Dedifferentiated amniotic fluid mesenchymal stem cell (primary cell): ENCODE measurements at regions not wholly inside any gene's neighbourhood (a gene's known extent, or its start where the extent isn't known, plus 50 kb on each side); places are given as distances from the start of the nearest gene placed in this dataset.
"Not testable (repeated sequence)": the region's sequence is repeated elsewhere in the genome, so short reads cannot be mapped to it uniquely, and the experiment has no call there.

Experiments
- DNase-seq: peaks from one replicate; pipeline ENCODE4 v3.0.0-alpha.2; 2016; ENCODE audit errors: extremely low spot score

DNA sequence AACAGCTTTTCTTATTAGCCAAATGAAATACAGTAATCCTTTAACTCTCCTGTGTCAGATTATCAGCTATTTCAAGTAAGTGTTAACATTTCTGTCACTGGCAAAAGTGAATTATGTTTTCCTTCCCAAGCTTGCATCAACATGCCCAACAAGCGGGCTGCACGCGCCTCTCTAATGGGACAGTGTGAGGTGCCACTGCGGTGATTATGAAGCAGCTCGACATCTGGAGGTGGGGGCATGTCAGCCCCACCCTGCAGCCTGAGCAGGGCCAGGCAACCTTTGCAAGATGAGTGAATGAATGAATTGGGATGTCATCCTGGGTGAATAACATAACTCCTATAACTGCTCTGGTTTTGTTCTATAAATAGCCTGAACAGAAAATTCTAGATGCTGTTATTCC, 301.4 kb downstream of the ZNF326 start:
- DNase-seq, result no peak

DNA sequence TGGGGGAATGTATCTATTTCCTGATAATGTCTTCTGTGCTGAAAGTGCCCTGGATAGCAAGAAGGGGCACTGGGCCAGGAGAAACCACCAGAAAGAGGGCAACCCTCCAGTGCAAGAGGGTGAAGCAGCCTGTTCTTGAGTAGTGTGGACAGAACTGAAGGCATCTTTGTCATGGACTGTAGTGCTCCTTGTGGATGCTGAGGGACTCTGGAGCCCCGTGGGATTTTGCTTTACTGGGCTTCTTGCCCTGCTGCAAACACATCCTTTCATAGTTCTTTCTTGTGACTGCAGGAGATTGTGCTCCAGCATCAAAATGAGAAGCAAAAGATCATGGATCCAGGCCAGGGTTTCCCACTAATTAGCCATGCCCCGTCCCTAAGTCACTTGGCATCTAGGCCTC, 300.6 kb downstream of the ZNF326 start:
- DNase-seq, result no peak

DNA sequence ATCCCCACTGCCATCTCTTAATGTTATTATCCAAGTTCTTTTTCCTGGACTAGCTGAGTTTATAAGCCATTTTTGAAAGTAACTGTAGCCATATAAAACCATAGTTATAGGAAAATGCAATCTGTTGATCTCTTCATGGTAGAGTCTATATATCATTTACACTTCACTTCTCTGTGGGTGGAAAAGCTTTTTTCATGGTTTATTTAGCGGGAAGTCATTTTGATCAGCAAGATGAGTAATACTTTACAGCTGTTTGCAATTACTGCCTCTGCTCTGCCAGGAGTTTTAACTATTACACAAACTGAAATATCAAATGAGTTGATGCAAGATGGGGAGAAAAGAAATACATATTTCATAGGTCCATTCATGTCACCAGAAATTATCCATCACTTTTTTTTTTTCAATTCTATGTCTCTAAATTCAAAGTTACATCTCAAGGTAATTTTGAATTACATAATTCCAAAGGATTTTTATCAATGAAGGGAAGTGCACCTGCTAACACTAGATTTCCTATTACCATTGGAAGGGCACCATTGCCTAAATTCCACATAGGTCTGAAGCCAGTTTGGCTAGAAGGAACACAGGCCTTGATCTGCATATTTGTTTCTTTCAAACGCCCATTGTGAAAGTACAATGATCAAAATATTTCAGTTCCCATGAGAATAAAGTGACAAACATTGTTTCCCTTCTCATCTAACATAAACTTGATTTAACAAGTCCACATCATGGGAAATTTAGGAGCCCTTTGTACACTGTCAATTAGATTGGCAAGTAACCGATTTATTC, 296.7 kb downstream of the ZNF326 start:
- no peak for DNase-seq

DNA sequence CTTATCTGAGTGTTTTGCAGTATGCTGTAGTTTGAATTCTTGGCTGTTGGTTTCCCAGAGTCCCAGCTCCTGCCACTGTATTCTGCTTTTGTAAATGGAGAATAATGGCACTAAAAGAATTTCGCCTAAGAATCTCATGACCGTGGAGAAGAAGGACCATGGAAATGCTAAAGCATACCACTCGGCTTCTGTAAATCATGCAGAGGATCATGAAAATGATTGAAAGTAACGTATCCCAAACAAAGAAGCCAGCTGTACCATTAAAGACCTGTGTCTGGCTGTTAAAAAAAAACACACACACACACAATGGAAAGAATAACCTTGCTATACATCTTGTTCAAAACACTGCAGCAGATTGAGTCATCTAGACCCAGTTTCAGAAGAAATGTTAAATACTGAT, 287.9 kb downstream of the ZNF326 start:
- DNase-seq, result no peak

DNA sequence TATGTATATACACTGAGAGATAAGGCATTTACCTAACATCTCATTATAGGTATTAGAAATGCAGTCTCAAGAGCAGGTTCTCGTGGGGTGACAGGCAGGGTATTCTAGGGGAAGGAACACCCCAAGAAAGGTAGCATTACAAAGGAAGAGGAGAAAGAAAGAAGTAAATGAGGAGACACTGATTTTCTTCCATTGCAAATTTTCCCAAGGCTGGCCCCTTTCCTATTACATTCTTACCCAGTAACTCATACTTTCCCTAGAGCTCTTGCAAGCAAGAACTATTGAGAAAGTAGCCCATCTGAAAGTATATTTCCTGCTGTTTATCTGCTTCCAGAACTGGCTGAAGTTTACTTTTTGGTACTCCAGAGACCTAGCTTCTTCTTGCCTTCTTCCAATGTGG, 287.0 kb downstream of the ZNF326 start:
- not testable (repeated sequence) for DNase-seq

DNA sequence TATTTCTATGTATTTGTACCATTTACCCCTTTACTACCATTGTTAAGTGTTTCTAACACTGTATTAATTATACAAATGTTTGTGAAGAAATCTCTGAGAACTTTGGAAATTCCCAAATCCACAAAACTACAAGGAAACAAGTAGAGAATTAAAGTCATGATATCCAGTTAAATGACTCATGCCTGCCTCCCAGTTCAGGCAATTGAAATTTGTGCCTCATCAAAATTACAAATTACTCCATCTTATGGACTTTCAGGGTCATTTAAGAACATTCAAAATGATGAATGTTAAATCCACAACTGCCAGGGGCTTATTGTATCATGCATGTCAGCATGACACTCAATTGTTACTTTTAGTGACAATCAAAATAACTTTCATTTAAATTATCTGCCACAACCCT, 282.4 kb downstream of the ZNF326 start:
- no peak for DNase-seq

DNA sequence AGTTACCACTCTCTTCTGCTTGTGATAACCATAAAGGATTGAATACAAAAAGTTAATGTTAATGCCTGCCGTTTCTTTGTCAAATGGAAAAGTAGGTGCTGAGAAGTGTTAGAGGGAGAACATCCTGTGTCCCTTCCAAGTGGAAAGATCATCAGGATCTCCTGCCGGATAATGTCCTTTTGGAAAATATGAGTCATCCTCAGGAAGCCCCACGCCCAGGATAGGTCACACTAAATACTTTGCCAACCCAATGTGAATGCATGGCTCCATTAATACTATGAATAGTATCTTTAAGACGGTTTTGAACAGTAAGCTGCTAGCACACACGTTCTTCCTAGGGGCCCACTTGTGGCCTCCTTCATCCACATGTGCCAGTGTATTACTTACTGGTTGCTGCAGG, 279.5 kb downstream of the ZNF326 start:
- DNase-seq, result no peak

DNA sequence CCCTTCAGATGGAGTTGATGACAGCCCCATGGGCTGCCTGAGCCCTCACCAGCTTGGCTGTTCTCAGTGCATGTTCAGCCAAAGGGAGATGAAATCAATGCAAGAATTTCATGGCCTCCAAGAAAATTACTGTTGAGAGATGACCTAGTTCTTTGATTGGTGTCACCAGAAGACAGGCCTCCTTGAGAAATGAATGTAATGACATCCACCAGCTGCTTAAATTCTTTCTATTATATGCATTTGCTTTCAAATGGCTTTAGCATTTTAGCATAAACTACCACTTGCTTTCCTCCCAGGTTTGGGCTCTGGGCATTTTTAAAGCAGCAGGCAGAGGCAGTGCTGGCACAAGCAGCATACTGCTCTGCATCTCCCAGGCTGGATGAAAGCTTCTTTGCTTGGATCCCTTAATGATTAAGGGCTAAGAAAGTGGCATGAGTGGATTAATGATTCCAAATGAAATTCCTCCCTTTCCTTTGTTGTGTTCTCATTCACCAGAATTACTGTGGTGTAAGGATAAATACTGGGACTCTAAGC, 278.4 kb downstream of the ZNF326 start:
- DNase-seq, result no peak

DNA sequence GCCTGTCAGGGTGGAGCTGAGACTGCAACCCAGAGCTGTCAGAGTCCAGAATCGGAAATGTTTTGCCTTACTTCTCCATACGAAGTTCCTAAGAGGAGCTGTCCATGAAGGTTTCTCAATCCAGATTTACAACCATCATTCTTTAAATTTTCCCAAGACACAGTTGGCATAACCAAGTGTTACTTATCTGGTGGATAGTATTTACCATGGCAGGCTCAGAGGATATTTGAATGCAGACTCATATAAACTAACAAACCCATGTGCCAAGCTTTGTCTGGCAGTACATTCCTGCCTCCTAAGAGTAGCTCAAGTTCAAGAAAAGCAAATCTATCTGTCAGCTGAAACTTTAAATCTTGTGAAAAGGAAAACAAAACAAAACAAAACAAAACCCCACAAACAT, 267.9 kb downstream of the ZNF326 start:
- no peak for DNase-seq

DNA sequence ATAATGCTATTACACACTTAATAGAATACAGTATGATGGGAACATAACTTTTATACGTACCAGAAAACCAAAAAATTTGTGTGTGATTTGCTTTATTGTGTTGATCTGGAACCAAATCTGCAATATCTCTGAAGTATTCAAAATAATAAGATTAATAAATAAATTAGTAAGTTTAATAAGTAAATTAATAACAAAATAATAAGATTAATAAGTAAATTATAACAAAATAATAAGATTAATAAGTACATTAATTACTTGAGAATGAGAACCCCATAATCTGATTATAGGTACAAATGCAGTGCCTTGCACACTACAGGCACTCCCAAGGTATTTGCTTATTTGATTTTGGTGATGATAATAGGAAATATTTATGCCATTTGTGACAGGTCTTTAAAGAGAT, 267.4 kb downstream of the ZNF326 start:
- no peak for DNase-seq

DNA sequence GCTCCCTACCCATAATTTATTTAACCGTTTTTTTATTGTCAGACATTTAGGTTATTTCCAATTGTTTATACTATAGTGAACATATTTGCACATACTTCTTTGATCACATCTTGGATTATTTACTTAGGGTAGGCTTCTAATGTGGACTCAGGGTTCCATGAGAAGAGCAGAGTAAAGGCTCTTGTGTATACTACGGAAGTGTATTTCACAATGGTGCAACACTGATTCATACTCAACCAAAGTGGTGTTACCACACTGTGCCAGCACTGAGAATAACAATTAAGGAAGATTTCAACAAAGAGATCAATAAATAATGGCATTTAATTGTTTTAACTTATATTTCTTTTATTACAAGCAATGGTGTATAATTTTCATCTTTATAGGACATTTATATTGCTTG, 251.2 kb downstream of the ZNF326 start:
- DNase-seq, result no peak

DNA sequence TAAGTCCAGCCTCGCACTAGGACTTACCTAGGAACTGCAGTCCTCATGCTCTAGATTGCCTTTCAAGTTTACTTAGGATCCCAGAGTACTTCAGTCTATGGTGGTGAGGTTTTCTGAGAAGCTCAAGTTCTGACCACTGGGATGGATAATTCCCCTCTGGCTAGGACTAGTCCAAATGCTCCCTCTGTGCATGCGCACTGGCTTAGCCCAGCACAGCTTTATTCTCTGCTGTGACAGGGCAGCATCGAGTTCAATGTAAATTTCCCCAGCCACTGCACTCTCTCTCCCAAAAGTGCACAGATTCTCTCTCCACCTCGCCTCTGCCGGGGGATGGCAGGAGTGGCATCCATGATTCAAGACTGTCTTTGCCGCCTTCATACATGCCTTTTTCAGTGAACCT, 241.6 kb downstream of the ZNF326 start:
- DNase-seq, result no peak

DNA sequence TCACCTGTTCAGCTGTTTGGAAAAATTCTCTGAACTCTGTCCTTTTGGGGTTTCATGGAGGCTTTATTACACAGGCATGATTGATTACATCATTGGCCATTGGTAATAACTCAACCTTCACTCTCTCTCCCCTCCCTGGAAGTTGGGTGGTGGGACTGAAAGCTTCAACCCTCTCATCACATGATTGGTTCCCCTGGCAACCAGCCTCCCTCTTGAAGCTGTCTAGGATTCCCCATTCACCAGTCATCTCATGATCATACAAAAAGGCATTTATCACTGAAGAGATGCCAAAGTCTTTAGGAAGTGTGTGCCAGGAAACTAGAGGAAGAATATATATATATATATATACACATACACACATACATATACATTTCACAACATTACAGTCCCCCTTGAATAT, 228.5 kb downstream of the ZNF326 start:
- no peak for DNase-seq

DNA sequence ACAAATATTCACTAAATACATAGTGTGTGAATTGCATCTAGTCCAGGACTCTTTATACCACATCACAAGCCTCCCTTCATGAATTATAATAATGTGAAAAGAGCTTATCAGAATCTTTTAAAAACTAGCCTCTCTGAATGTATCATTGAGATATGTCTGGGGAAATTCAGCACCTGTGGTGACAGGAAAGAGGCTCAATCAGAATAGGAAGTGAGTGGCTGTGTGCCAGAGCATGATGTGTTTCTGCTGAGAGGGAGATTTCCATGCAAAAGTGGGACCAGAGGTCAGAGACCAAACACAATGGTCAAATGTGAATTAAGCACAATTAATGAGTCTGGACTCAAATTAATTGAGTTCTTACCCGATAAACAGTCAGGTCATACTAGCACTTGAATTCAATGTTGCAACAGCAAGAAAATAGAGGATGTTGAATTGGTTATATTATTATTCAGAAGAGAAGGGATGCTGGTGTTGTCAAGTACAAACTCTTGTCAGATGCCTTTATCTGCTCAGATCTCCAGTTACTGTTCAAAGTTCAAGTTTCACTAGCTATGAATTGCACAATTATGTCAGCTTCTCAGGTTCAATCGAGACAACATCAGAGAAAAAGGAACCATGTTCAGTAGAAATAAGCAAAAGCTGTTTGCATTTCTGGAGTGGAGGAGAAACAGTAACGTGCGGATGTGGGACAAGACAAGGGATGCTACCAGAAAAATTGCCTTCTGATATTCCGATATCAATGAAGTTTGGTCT, 226.2 kb downstream of the ZNF326 start:
- DNase-seq, result no peak

DNA sequence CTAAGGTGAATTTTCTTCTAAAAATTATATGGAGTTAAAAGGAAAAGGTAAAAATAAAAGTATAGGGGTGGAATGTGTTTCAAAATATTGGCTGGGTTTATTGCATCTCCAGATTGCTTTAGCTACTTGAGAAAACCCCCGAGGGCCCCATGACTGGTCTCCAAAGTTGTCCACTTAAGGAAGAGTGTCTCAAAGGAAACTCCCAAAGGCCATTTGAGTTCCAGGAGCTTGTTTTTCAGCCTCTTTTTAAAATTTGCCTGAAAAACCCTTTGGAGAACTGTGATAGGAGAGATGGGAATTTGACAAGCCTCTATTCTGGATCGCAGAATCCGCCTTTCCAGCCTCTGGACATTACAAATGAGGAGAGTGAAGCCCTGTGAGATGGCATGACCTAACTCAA, 225.6 kb downstream of the ZNF326 start:
- no peak for DNase-seq

DNA sequence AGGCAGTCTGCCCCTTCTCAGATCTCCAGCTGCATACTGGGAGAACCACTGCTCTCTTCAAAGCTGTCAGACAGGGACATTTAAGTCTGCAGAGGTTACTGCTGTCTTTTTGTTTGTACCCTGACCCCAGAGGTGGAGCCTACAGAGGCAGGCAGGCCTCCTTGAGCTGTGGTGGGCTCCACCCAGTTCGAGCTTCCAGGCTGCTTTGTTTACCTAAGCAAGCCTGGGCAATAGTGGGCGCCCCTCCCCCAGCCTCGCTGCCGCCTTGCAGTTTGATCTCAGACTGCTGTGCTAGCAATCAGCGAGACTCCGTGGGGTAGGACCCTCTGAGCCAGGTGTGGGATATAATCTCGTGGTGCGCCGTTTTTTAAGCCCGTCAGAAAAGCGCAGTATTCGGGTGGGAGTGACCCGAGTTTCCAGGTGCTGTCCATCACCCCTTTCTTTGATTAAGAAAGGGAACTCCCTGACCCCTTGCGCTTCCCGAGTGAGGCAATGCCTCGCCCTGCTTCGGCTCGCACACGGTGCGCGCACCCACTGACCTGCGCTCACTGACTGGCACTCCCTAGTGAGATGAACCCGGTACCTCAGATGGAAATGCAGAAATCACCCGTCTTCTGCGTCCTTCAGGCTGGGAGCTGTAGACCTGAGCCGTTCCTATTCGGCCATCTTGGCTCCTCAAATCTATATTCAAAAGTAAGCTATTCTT, 224.4 kb downstream of the ZNF326 start:
- DNase-seq, result not testable (repeated sequence)

DNA sequence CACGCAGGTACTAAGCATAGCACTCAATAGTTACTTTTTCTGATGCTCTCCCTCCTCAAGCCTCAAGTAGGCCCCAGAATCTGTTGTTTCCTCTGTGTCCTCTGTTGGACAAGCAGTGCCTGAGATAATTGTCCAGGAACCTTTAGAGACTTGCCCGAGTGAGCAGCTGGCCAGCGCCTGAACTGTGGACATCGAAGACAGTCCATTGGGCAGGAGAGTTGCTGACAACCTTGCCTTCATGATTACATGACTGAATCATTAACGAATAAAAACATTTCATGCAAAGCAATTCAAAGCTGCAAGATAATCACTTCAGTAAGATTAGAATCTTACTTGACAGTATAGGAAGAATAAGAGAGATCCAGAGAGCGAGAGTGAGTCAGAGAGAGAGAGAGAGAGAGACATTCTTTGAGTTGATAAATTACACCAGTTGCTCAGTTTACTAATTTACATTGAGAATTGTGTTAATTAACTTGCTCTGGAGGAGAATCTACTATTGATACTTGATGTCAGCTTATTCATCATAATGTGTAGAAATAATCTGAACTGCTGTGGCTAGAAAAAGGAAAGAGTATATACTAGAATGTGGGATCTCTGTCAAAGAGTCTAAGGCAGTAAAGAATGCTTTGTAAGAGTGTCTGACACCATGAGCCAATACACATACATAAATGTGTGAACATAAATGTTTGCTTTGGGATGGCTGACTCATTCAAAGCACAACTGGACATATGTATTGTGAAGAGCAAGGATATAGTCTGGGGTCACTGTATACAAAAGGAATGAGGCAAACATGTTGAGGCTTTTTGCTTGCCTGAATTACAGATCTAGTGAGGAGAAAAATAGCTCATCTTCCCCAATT, 216.0 kb downstream of the ZNF326 start:
- no peak for DNase-seq

DNA sequence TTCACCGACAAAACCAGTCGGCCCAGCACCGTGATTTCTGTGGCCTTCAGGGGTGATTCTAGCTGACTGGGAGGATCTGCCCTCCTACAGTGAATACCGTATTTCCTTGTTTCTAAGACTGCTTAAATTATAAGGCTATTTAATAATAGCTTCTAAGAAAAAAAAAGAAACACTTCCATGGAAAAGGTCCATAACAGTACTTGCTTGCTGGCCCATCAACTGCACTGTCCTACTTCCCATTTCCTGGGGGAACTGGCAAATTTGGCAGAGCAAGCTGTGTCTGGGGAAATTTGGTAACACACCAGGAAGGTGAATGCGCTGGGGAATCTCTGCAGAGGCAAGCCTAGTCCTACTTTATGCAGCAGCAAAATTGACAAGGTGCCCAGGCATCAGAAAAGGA, 214.0 kb downstream of the ZNF326 start:
- DNase-seq, result no peak

DNA sequence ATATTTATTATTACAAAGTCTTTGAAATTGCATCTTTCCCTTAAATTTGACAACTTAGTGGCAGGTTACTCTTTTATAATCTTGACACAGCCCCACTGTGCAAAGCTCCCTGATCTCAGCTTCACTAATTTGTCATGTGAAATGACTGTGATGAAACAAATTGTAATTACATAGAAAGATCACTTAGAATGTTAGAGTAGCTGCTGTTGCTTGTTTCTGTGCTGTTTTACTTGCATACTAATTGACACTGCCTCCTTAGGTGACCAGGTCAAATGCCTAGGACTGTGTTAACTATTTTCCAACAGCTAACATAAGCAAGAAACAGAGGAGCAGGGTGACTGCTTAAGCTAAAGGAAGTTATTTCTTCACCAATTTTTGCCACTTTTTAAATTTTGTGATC, 211.3 kb downstream of the ZNF326 start:
- DNase-seq, result no peak

DNA sequence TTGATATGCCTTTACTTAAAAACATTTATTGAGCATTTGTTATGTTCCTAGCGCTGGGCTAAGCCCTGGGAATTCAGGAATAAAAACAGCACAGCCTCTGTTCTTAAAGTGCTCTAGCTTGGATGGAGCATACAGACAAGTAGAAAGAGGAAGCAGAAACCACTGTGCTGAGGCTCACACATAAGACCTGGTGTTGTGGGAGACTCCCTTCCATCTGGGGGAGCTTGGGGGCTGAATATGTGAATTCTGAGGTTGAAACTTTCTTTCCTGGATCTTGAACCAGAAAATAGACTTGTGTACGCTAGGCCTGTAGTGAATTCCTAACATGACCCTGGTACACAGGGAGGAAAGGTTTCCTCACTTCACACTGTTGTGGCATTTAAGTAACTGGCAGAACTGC, 209.9 kb downstream of the ZNF326 start:
- DNase-seq, result no peak

DNA sequence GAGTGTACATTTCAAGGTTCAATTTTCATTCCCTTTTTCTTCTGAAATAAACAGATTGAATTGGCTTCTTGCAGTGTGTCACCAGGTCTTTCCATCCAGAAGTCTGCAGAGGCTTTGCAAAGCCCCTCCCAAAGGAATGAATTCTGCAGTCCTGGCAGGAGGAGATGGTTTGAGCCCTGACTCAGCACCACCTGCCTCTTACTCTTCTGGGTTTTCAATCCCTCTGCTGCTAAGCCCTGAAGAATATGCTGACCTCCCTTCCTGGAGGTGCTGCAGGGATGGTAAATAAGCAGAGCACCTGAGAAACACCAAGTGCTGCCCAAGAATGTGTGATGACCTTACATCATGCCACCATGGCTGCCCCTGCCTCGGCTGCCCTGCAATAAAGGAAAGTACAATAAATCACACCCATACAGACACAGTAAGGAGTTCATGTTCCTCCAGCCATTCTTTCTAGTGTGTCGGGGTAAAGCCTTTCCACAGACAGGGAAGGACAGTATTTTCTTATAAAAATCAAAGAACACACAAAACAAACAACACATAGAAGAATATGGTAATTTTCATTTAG, 209.2 kb downstream of the ZNF326 start:
- DNase-seq, result no peak
